Jurkat, Clone E6-1 (cell line): ENCODE measurements at regions not wholly inside any gene's neighbourhood (a gene's known extent, or its start where the extent isn't known, plus 50 kb on each side); places are given as distances from the start of the nearest gene placed in this dataset.
"Not testable (repeated sequence)": the region's sequence is repeated elsewhere in the genome, so short reads cannot be mapped to it uniquely, and the experiment has no call there.

Experiments used
- DNase-seq: peaks from one replicate; pipeline ENCODE4 v3.0.0-alpha.2; 2011; ENCODE audit warnings: low read depth, low spot score
- H3K4me3 ChIP-seq: 2 replicates; pipeline ENCODE4 v1.5.1; 2011; ENCODE audit warnings: mild to moderate bottlenecking, low read length, control low read depth, moderate library complexity

DNA sequence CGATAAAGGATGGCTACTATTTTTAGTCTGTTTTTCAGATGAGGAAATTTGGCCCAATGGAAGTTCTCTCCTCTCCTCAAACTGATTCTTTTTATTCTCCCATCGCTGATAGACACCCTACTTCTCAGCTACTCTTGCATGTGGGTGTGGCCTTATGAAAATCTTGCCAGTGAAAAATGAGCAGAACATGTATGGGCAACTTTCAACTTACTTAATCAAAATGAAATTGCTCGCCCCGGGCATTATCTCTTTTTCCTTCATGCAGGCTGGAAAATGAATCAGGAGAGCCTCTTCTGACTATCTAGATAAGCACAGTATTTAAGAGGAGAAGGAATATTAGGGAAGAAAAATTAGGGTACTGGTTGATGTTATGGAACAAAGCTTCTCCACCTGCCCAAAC lies 2354.7 kb upstream of the RAG2 start:
- H3K4me3 ChIP-seq = no peak overlapping the region
- no peak for DNase-seq

DNA sequence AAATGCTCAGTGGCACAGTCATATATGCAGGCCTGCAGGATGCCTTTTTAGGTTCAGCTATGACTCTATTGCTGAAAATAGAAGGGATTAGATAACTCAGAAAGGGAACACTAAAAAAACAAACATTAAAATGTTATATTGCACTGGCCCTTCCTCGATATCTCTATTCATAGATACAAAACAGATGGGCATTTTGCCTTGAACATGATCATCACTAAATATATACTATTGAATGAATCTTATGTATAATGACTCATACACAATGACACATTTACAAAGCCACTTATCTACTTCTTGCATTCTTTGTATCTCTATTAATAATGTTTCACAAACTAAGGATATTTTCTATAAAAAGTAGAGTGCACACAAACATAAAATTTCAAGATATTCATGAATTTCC lies 2352.8 kb upstream of the RAG2 start:
- DNase-seq = no peak
- H3K4me3 ChIP-seq = no peak overlapping the region

DNA sequence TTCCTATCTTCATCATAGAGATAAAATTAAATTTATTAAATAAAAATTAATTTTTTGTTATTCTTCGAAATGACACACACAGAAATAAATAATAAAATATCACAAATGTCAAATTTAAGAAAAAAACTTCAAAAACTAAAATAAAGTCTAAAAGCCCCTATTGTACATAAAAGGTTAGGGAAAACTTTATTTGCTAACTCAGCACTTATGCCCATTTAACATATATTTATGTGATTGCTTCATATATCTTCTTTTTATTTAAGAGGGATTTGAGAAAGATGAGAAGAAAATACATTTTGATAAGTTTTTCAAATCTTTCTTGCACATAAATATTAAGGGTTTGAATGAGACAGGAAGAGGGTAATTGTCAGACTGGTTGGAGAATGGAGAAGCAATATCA lies 2350.4 kb upstream of the RAG2 start:
- H3K4me3 ChIP-seq = no peak overlapping the region
- DNase-seq = no peak

DNA sequence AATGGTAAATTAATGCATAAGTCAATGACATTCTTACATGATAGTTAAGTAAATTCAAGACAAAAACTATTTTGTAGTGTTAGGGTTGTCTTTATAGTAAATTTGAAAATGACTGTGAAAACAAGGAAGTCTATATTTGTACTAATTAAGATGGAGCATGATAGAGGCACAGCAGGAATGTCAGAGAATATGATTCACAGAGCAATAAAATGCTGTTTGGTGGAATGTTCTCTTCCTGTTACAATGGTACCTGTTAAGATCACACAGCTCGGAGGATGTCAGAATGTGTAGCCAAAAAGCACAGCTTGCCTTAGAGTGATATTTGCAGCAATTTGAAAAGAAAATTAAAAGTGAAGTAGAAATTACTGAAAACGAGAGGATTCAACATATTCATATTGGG lies 2339.7 kb upstream of the RAG2 start:
- no peak overlapping the region for H3K4me3 ChIP-seq
- DNase-seq = no peak

DNA sequence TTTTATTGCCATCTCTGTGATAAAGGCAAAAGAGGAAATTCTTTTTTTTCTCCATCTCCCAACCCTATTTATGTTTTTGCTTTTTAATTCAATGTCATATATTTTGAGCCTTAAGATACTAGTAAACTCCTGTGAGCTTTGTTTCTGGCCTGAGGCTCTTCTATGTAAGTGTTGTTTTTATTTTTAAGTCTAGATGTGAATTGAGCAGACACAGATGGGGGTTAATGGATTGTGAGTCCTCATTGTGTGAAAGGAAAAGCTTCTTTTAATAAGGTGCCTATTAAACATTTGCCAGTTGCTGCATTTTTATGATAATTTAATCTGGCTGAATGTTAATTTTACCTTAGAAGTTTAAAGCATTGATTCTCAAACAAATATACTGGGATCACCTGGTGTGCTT lies 2337.9 kb upstream of the RAG2 start:
- DNase-seq = no peak
- H3K4me3 ChIP-seq = no peak overlapping the region

DNA sequence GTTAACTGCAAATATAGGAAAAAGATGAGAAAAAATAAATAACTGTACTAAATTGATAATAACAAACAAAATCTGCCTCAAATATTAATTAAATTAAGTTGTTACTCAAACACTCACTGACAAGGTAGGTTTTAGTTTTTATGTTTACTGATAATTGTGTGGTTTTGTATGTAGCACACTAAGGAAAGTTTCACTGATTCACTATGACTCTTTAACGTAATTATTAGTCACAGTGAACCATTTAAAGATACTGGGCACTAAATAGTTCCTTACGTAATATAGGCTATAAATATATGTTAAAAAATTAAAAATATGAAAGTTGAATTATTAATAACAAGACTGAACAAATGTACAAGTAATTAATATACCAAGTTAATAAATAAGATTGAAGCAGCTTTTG lies 2330.0 kb upstream of the RAG2 start:
- DNase-seq = no peak
- no peak overlapping the region for H3K4me3 ChIP-seq

DNA sequence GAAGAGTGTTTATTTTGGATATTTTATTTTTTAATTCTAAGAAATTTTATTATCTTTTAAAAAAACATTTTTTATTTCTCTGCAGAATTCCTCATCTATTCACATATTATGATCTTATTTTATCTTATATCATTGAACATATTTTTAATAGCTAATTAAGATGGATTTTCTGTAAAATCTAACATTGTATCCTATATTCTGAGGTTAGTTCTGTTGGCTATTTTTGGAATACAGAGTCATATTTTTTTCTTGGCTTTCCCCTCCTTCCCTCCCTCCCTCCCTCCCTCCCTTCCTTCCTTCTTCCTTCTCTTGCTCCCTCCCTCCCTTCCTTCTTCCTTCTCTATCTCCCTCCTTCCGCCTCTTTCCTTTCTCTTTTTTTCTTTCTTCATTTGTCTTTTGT lies 2326.6 kb upstream of the RAG2 start:
- no peak overlapping the region for H3K4me3 ChIP-seq
- DNase-seq = no peak

DNA sequence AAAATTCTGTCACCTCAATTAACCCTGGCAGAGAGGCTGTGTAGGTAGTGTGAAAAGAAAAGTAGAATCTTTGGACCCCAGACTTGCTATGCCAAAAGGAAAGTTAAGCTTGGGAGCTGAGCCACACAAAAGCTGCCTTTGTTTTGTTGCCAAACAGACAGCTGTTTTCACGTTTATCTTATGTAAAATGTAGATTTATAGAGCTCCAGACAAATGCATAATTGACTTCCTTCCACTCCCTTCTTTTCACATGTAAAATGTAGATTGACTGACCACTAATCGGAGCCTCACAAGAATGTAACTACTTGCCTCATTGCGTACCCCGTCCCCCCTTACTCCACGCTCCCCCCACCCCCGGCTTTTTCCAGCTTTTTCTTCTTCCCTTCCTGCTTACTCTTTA lies 2302.2 kb upstream of the RAG2 start:
- no peak overlapping the region for H3K4me3 ChIP-seq
- no peak for DNase-seq

DNA sequence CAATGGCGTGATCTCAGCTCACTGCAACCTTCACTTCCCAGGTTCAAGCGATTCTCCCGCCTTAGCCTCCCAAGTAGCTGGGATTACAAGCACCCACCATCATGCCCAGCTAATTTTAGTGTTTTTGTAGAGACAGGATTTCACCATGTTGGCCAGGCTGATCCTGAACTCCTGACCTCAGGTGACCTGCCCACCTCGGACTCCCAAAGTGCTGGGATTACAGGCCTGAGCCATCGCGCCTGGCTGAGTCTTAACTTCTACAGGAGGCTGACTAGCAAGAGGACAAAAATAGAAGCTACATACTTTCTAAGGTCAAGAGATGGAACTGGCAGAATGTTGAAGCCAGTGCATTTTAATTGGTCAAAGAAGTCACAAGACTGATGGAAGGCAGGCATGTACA lies 2296.2 kb upstream of the RAG2 start:
- H3K4me3 ChIP-seq, DNase-seq: not testable (repeated sequence)

DNA sequence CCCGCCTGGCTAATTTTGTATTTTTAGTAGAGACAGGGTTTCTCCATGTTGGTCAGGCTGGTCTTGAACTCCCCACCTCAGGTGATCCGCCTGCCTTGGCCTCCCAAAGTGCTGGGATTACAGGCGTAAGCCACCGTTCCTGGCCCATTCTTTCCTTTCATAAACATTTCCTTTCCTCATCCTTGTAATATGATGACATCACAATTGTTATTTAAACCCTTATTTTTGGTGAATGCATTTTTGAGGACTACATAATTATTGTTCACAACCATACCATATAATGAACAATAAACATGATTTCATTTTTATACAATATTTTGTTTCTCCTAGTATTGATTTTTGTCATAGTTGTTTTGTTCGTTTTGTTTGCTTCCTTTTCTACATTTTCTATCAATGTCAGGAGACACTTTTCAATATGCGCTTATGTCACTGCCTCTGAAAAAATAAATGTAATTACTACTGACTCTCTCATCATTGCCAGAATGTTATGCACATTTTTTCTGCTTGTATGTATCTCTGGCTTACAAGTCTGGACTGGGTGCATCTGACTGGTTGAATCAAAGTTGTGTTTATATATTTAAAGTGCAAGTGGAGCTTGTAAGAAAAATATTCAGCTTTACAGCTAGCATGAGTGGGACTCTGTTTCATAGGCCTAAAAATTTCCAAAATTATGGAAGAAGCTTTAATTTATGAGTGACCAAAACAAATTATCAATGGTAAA lies 2286.3 kb upstream of the RAG2 start:
- no peak overlapping the region for H3K4me3 ChIP-seq
- no peak for DNase-seq

DNA sequence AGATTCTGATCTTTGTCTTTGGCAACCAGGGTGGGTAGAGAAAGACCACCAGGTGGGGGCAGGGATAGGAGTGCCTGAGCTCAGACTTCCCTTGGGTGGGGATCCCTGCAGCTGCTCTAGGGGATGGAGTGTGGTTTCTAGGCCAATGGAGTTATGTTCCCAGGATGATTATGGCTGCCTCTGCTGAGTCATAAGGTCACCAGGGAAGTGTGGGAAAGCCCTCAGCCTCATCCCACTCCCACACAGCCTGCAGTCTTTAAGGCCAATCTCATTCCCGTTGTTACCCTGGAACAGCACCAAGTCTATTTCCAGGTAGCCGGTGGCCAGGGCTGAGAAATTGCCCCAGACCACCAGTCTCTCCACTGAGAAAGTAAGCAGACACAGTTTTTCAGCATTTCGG lies 2269.3 kb upstream of the RAG2 start:
- no peak for DNase-seq
- no peak overlapping the region for H3K4me3 ChIP-seq

DNA sequence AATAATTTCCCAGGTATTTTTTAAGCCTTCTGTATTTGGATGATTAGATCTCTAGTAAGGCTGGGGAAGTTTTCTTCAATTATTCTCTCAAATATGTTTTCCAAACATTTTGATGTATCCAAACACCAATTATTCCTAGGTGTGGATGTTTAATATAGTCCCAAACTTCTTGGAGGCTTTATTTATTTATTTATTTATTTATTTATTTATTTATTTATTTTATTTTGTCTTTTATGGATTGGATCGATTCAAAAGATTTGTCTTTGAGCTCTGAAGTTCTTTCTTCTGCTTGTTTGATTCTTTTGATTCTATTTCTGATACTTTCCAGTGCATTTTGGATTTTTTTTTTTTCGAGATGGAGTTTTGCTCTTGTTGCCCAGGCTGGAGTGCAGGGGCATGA lies 2267.9 kb upstream of the RAG2 start:
- H3K4me3 ChIP-seq = no peak overlapping the region
- no peak for DNase-seq

DNA sequence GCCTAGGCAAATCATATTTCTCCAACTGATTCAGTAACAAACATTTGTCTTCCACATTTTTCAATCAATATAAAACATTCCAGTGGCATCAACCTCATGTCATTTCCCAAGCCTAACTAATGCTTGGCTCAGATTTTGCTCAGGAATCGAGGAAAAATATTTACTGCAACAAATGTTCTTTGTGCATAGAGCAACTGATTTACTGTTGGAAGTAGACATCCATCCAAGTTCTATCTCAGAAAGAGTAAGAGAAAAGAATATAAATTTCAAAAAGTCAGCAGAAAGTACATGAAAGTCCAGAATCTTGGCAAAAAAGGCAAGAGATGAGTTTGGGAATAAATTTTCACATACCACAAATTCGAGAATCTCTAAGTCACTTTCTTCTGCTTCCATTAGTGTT lies 2245.0 kb upstream of the RAG2 start:
- no peak for DNase-seq
- H3K4me3 ChIP-seq = no peak overlapping the region

DNA sequence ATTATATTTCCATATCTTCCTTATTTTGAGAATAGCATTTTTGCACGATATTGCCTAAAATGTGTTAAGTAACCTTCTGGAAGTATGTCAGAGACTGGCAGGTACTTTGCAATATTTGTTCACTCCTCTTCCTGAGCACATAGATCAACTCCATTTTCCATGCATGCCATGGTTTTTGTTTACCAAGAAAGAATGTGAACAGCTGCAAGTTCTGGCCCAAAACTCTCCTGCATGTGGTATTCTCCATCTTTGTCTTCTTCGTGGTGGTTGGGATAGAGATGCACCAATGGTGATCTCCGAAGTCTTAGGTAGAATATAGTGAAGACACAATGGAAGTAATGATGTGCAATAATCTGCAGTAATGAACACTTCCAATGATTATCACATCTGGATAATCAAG lies 2241.0 kb upstream of the RAG2 start:
- no peak overlapping the region for H3K4me3 ChIP-seq
- DNase-seq = no peak

DNA sequence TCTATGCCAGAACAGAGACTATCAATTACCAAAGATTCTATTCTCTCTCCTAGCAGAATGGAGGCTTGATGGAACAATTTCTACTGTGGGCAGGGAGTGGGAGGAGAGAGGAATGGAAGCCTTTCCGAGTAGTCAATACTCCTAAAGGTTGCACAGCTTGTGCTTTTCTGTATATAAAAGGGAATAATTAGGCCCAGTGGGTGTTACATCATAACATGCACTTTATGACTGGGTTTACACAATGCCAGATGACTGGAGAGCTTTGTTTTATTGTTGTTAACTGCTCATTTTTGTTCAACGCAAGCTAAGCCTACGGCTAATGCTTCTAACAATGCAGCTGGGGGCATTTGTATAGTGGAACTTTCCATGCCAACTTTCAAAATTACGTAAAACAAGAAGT lies 2237.9 kb upstream of the RAG2 start:
- H3K4me3 ChIP-seq = no peak overlapping the region
- DNase-seq = no peak

DNA sequence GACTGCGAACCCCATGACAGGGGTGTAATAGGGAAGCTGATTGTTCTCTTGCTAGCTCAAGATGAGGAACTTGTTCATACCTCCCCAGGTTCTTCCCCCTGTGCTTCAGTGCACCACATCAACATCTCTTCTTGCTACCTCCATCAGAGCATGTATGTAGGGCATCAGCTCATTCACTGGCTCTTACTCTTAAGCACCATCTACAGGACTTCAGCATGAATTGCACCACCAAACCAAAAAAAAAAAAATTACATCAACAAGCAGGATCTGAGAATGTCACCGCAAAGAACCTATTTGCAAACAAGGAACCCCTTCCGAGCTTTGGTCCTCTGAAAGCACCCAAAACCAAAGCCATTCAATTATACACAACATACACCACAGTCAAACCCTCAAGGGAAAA lies 2226.5 kb upstream of the RAG2 start:
- peak; percentile 17 for DNase-seq
- H3K4me3 ChIP-seq = no peak overlapping the region

DNA sequence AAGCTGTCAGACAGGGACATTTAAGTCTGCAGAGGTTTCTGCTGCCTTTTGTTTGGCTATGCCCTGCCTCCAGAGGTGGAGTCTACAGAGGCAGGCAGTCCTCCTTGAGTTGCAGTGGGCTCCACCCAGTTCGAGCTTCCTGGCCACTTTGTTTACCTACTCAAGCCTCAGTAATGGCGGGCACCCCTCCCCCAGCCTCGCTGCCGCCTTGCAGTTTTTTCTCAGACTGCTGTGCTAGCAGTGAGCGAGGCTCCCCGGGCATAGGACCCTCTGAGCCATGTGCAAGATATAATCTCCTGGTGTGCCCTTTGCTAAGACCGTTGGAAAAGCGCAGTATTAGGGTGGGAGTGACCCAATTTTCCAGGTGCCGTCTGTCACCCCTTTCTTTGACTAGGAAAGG lies 2223.8 kb upstream of the RAG2 start:
- not testable (repeated sequence) for DNase-seq, H3K4me3 ChIP-seq

DNA sequence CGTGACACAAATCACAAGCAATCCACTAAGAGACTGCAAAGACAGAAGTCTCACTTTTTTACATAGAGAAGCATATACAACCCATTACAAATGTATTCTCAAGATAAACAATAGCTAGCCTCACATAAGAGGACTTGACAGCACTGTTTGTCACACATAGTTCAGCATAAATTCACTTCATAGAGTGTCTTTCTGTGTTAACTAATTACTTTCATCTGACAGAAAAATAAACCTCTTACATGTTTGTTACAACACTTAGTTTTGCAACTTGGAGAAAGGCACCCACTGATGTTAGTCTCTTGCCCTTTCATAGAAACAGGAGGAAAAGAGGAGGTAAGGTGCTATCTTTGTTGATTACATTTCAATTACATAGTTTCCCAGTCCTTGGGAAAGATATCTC lies 2221.9 kb upstream of the RAG2 start:
- no peak overlapping the region for H3K4me3 ChIP-seq
- DNase-seq = no peak

DNA sequence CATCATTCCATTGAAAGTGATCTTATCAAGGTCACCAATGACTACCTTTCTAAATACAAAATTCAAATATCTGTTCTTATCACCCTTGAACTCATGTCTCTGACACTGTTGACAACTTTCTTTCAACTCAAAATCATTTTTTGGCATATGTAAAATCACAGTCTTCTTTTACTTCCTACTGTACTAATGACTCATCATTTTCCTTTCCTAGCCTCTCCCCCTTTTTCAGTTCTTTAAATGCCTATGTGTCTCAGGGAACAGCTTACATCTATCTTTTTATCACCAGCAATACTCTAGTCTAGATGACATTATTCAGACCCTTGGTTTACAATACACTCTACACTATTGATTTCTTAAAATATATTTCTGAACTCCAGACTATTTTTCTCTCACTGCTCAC lies 2220.7 kb upstream of the RAG2 start:
- H3K4me3 ChIP-seq = no peak overlapping the region
- no peak for DNase-seq

DNA sequence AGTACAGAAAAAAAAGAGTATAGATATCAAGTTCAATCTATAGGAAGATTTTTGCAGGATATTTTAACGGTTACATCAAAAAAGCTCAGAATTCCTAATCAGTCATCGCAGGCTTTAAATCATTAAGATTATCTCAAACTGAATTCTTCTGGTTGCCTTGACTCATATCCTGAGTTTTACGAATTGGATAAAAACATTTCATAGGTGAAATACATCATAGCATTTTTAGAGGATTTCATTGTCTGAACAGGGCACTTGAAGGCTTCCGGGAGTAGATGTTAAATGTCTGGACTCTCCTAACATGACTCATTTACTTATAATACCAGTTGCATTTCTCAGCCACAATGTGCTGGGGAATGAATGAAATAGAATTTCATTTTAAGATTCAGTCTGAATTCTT lies 2216.6 kb upstream of the RAG2 start:
- DNase-seq = no peak
- no peak overlapping the region for H3K4me3 ChIP-seq

DNA sequence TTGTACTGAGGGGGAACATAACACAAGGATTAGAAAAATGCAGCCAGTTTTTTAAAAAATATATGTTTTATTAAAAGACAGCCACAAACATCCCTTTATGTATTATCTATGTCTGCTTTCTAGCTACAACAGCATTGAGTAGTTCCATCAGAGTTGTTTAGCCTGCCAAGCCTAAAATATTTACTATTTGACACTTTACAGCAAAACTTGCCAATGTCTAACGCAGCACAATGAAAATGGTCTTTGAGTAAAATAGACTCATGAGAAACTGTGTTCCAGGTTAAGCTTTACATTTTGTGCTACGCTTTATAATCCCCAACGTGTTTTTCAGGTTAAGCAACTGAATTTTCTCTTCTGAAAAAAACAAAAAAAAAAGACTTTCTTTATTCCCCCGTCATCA lies 2211.5 kb upstream of the RAG2 start:
- H3K4me3 ChIP-seq = no peak overlapping the region
- DNase-seq = no peak

DNA sequence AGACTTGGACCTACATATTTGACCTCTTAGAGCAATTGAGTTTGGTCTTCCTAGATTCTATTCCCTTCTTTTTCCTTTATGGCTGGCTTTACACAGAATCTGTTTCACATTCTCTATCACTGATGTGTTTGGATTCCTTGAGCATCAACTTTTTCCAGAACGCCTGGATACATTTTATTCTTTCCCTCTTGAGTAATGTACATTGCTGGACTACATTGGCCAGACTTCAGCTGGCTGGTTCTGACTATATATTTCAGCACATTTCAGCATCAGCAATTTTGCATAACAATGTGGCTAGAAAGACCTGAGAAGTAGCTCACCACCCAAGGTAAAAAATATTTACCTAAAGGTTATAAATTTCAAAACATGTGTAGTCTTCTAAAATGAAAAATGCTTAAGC lies 2198.2 kb upstream of the RAG2 start:
- H3K4me3 ChIP-seq = no peak overlapping the region
- DNase-seq = no peak
